ENCODE measurements at regions not wholly inside any gene's neighbourhood (a gene's known extent, or its start where the extent isn't known, plus 50 kb on each side); places are given as distances from the start of the nearest gene placed in this dataset.

DNA sequence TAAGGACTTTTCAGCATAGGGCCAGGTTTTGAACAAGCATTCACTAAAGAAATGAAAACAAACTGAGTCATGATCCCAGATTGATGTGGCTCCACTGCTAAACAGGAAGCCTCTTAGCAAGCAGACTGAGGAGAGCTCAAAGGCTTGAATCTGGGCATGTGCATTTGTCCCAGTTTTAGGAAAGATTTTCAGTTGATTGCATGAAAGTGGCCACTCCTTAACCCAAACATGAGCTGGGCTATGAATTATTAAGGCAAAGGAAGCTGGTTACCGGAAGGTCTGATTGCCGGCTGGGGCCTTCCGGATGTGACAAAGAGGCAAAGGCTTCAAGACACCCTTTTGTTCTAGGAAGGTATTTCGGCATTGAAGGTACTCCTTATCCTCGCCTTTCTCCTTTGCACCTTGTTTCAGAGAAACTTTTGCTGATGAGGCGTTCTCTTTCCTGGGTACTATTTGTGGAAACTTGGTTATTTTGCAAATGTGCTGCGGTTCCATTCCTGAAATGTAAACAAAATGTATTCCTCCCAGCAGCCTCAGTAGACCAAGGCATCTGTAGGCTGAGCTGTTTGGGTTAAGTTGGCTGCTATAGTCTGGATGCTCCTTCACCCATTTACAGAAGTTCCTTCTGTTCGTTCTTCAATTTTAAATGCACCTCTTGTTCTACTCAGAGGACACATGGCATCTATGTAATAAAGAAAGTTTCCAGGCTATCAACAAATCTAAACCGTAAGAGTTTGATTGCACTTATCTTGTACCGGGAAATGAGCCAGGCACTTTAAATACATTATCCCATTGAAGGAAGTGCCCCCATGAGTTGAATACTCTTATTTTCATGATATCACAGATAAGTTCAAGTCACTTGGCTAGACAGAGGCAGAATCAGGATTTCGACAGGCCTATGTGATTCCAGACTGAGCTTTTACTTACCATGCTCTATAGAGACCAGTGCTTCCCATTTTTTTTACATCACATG is 115.6 kb upstream of the METAP2 start:
- no peaks in the 10 kb centered on the region for H3K36me3 ChIP-seq (ENCODE audit: insufficient read depth, low read length)
- no peaks in the 10 kb centered on the region for H3K9me2 ChIP-seq (ENCODE audit: insufficient read depth, low read length)
- TSS peak; percentile 89 for BruUV-seq (replicated peaks)
- CTCF ChIA-PET (ENCODE audit: unreplicated experiment), result interaction anchor here (1.2 to 1.3 kb wide), 2 partner anchors 15 to 17 kb away, joined by 3 to 5 read pairs; no protein-coding TSS in a partner anchor
- peak overlapping the region; percentile 67 for H3K4me2 ChIP-seq (ENCODE audit: low read length)
- no peaks in the 10 kb centered on the region for H3K79me2 ChIP-seq (ENCODE audit: insufficient read depth, low read depth, low read length)
- H4K20me1 ChIP-seq (ENCODE audit: insufficient read depth, low read length), result no peaks in the 10 kb centered on the region
- intact Hi-C loops (cut with micrococcal nuclease; ENCODE audit: unreplicated experiment), result no loop called here
- POLR2A ChIA-PET, result interaction anchor here (0.6 to 5.0 kb wide), 9 partner anchors 8 to 115 kb away, joined by 3 to 51 read pairs (median 6); partner anchors contain the start of gene METAP2
- H2AFZ ChIP-seq (ENCODE audit: low read length), result peak overlapping the region; percentile 91
- TF ChIP-seq EZH2phosphoT487 (IDR thresholded peaks at IDR 0.05; ENCODE audit: borderline replicate concordance, low read depth, low read length), result no peak
- TF ChIP-seq, protein P1, sequence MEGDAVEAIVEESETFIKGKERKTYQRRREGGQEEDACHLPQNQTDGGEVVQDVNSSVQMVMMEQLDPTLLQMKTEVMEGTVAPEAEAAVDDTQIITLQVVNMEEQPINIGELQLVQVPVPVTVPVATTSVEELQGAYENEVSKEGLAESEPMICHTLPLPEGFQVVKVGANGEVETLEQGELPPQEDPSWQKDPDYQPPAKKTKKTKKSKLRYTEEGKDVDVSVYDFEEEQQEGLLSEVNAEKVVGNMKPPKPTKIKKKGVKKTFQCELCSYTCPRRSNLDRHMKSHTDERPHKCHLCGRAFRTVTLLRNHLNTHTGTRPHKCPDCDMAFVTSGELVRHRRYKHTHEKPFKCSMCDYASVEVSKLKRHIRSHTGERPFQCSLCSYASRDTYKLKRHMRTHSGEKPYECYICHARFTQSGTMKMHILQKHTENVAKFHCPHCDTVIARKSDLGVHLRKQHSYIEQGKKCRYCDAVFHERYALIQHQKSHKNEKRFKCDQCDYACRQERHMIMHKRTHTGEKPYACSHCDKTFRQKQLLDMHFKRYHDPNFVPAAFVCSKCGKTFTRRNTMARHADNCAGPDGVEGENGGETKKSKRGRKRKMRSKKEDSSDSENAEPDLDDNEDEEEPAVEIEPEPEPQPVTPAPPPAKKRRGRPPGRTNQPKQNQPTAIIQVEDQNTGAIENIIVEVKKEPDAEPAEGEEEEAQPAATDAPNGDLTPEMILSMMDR (conservative IDR thresholded peaks at IDR 0.05; ENCODE audit: low read length), result no peak
- H3K4me1 ChIP-seq (ENCODE audit: insufficient read depth, low read length, poor library complexity, severe bottlenecking), result peaks cover 65% of the 10 kb centered on the region
- no peaks in the 10 kb centered on the region; the same call in 1 of the 2 replicates for H3K9me3 ChIP-seq (ENCODE audit: low read length)
- H3K4me3 ChIP-seq (ENCODE audit: low read depth, low read length, poor library complexity, severe bottlenecking), result peak overlapping the region; percentile 55
- peak; percentile 67 for DNase-seq (ENCODE audit: low spot score)
- peak overlapping the region; percentile 70 for H3K27ac ChIP-seq (ENCODE audit: low read depth, low read length, poor library complexity, severe bottlenecking)

GRCh38 chr12:95365912-95366311 is 108.0 kb upstream of the METAP2 start:
- POLR2A ChIA-PET, result no interaction called here
- BruUV-seq (replicated peaks), result no TSS peak
- Histone ChIP-seq H3K4me1 (ENCODE audit: insufficient read depth, low read length, poor library complexity, severe bottlenecking) (peaks cover 44% of the 10 kb centered on the region), H4K20me1 (ENCODE audit: insufficient read depth, low read length) (no peaks in the 10 kb centered on the region), H3K36me3 (ENCODE audit: insufficient read depth, low read length) (no peaks in the 10 kb centered on the region), H3K27ac (ENCODE audit: low read depth, low read length, poor library complexity, severe bottlenecking) (no peak overlapping the region), H3K79me2 (ENCODE audit: insufficient read depth, low read depth, low read length) (no peaks in the 10 kb centered on the region), H3K4me3 (ENCODE audit: low read depth, low read length, poor library complexity, severe bottlenecking) (no peak overlapping the region), H3K4me2 (ENCODE audit: low read length) (no peak overlapping the region), H3K9me2 (ENCODE audit: insufficient read depth, low read length) (no peaks in the 10 kb centered on the region), H3K9me3 (ENCODE audit: low read length) (no peaks in the 10 kb centered on the region; the same call in 1 of the 2 replicates), H2AFZ (ENCODE audit: low read length) (peak overlapping the region; percentile 51; the same call in 1 of the 2 replicates)
- intact Hi-C loops (cut with micrococcal nuclease; ENCODE audit: unreplicated experiment), result no loop called here
- CTCF ChIA-PET (ENCODE audit: unreplicated experiment), result no interaction called here
- DNase-seq (ENCODE audit: low spot score), result no peak
- TF ChIP-seq, protein P1 (conservative IDR thresholded peaks at IDR 0.05; ENCODE audit: low read length), result no peak
- no peak for TF ChIP-seq EZH2phosphoT487 (IDR thresholded peaks at IDR 0.05; ENCODE audit: borderline replicate concordance, low read depth, low read length)

- DNase-seq (ENCODE audit: low spot score), result no peak
- Histone ChIP-seq H3K79me2 (ENCODE audit: insufficient read depth, low read depth, low read length) (no peaks in the 10 kb centered on the region), H3K4me3 (ENCODE audit: low read depth, low read length, poor library complexity, severe bottlenecking) (no peak overlapping the region), H2AFZ (ENCODE audit: low read length) (no peak overlapping the region; the same call in 1 of the 2 replicates), H4K20me1 (ENCODE audit: insufficient read depth, low read length) (no peaks in the 10 kb centered on the region), H3K9me3 (ENCODE audit: low read length) (no peaks in the 10 kb centered on the region), H3K4me1 (ENCODE audit: insufficient read depth, low read length, poor library complexity, severe bottlenecking) (peaks cover 21% of the 10 kb centered on the region), H3K4me2 (ENCODE audit: low read length) (no peak overlapping the region), H3K9me2 (ENCODE audit: insufficient read depth, low read length) (no peaks in the 10 kb centered on the region), H3K27ac (ENCODE audit: low read depth, low read length, poor library complexity, severe bottlenecking) (no peak overlapping the region), H3K36me3 (ENCODE audit: insufficient read depth, low read length) (no peaks in the 10 kb centered on the region)
- intact Hi-C loops (cut with micrococcal nuclease; ENCODE audit: unreplicated experiment), result no loop called here
- no TSS peak for BruUV-seq (replicated peaks)
- ChIA-PET CTCF (ENCODE audit: unreplicated experiment) (no interaction called here), POLR2A (no interaction called here)
- TF ChIP-seq, protein P1 (conservative IDR thresholded peaks at IDR 0.05; ENCODE audit: low read length), result no peak
- TF ChIP-seq EZH2phosphoT487 (IDR thresholded peaks at IDR 0.05; ENCODE audit: borderline replicate concordance, low read depth, low read length), result no peak
Measured at GRCh38 chr12:95368931-95369330, 105.0 kb upstream of the METAP2 start.
